OCI-LY7 (cell line): ENCODE measurements at regions not wholly inside any gene's neighbourhood (a gene's known extent, or its start where the extent isn't known, plus 50 kb on each side); places are given as distances from the start of the nearest gene placed in this dataset.

Experiments used
- BruUV-seq: library from RNA; stranded (reverse); fragments of 400-500 nt; replicated peaks from 2 replicates; lab custom pipeline; 2021; lab: Mats Ljungman, UMichigan
- CTCF ChIA-PET: fragments of 300-600 bp; sonication (Branson Sonifier 250); formaldehyde crosslinking; loops from one replicate; lab custom pipeline; 2022; ENCODE audit warnings: antibody characterized with exemption; ENCODE audit not compliant: unreplicated experiment; lab: Charles Lee
- POLR2A ChIA-PET: fragments of 300-600 bp; sonication (Branson Sonifier 250); formaldehyde crosslinking; loops from one replicate; lab custom pipeline; 2022; ENCODE audit warnings: antibody characterized with exemption; lab: Charles Lee
- DNase-seq: peaks from one replicate; pipeline ENCODE4 v3.0.0-alpha.2; 2015; ENCODE audit warnings: low spot score
- H2AFZ ChIP-seq: fragments of 200-600 bp; sonication (generic), shearing (Covaris generic); 2 replicates; pipeline ENCODE4 v1.6.1; 2014; ENCODE audit warnings: mild to moderate bottlenecking, antibody characterized with exemption, low read length, moderate library complexity
- H3K27ac ChIP-seq: fragments of 200-600 bp; sonication (generic); 2 replicates; pipeline ENCODE4 v1.5.1; 2014; ENCODE audit warnings: mixed run types, low read depth, mild to moderate bottlenecking, moderate library complexity, low read length, inconsistent platforms; ENCODE audit not compliant: poor library complexity, severe bottlenecking
- H3K36me3 ChIP-seq: fragments of 200-600 bp; sonication (generic); 2 replicates; pipeline ENCODE4 v1.6.1; 2014; ENCODE audit warnings: mild to moderate bottlenecking, antibody characterized with exemption, low read length, moderate library complexity, mixed read lengths; ENCODE audit not compliant: insufficient read depth
- H3K4me1 ChIP-seq: fragments of 200-600 bp; sonication (generic); 2 replicates; pipeline ENCODE4 v1.5.1; 2014; ENCODE audit warnings: mild to moderate bottlenecking, low read length; ENCODE audit not compliant: insufficient read depth, poor library complexity, severe bottlenecking
- H3K4me2 ChIP-seq: fragments of 200-600 bp; sonication (generic); 2 replicates; pipeline ENCODE4 v1.6.1; 2014; ENCODE audit warnings: mild to moderate bottlenecking, low read length
- H3K4me3 ChIP-seq: fragments of 200-600 bp; sonication (generic); 2 replicates; pipeline ENCODE4 v1.5.1; 2014; ENCODE audit warnings: mild to moderate bottlenecking, low read depth, low read length; ENCODE audit not compliant: poor library complexity, severe bottlenecking
- H3K79me2 ChIP-seq: fragments of 200-600 bp; sonication (generic); 2 replicates; pipeline ENCODE4 v1.6.1; 2016; ENCODE audit warnings: low read depth, mild to moderate bottlenecking, low read length, moderate library complexity, mixed read lengths; ENCODE audit not compliant: insufficient read depth
- H3K9me2 ChIP-seq: fragments of 200-600 bp; sonication (generic); 2 replicates; pipeline ENCODE4 v1.6.1; 2016; ENCODE audit warnings: mild to moderate bottlenecking, low read length, mixed read lengths; ENCODE audit not compliant: insufficient read depth
- H3K9me3 ChIP-seq: fragments of 200-600 bp; sonication (generic); 2 replicates; pipeline ENCODE4 v1.6.1; 2014; ENCODE audit warnings: mild to moderate bottlenecking, mixed run types, low read length, mixed read lengths
- H4K20me1 ChIP-seq: fragments of 200-600 bp; sonication (generic); 2 replicates; pipeline ENCODE4 v1.6.1; 2014; ENCODE audit warnings: mild to moderate bottlenecking, antibody characterized with exemption, low read length, moderate library complexity, mixed read lengths; ENCODE audit not compliant: insufficient read depth
- CTCF ChIP-seq: fragments of 200-600 bp; sonication (generic); conservative IDR thresholded peaks from 2 replicates; pipeline ENCODE4 v1.5.1; 2014; ENCODE audit warnings: mild to moderate bottlenecking, antibody characterized with exemption, low read length, moderate library complexity, mixed read lengths
- EZH2phosphoT487 ChIP-seq: fragments of 200-600 bp; sonication (generic); IDR thresholded peaks from 2 replicates; pipeline ENCODE4 v1.6.1; 2018; ENCODE audit warnings: low read depth, borderline replicate concordance, mild to moderate bottlenecking, mixed run types, antibody characterized with exemption, low read length, moderate library complexity, mixed read lengths
- intact Hi-C: fragments of 100-400 bp; cut with micrococcal nuclease; formaldehyde crosslinking; loops from one replicate; pipeline ENCODE4 v1.10.0; 2022; ENCODE audit not compliant: unreplicated experiment

GRCh38 chr13:34357435-34358232 is 539.7 kb downstream of the RFC3 start:
- CTCF ChIA-PET = no interaction called here
- Histone ChIP-seq H3K36me3 (no peaks in the 10 kb centered on the region), H3K4me2 (no peak overlapping the region), H3K9me2 (no peaks in the 10 kb centered on the region), H2AFZ (no peak overlapping the region), H3K9me3 (no peaks in the 10 kb centered on the region), H3K4me1 (no peaks in the 10 kb centered on the region), H3K27ac (no peak overlapping the region), H4K20me1 (no peaks in the 10 kb centered on the region), H3K4me3 (no peak overlapping the region), H3K79me2 (no peaks in the 10 kb centered on the region)
- TF ChIP-seq EZH2phosphoT487 (no peak), CTCF (no peak)
- POLR2A ChIA-PET = interaction anchor here (0.7 kb wide), 1 partner anchor 12 kb away, joined by 3 read pairs; no protein-coding TSS in a partner anchor
- no peak for DNase-seq
- BruUV-seq = no TSS peak
- intact Hi-C loops = no loop called here

GRCh38 chr13:34358811-34359513 is 541.0 kb downstream of the RFC3 start:
- H3K9me2 ChIP-seq = no peaks in the 10 kb centered on the region
- no peak overlapping the region for H2AFZ ChIP-seq
- H3K79me2 ChIP-seq = no peaks in the 10 kb centered on the region
- no peaks in the 10 kb centered on the region for H3K4me1 ChIP-seq
- ChIA-PET CTCF (no interaction called here), POLR2A (interaction anchor here (0.6 kb wide), 1 partner anchor 645 kb away, joined by 4 read pairs; no protein-coding TSS in a partner anchor)
- H3K4me2 ChIP-seq = no peak overlapping the region
- no peaks in the 10 kb centered on the region for H3K9me3 ChIP-seq
- no peak for DNase-seq
- intact Hi-C loops = no loop called here
- BruUV-seq = no TSS peak
- H3K4me3 ChIP-seq = no peak overlapping the region
- no peaks in the 10 kb centered on the region for H4K20me1 ChIP-seq
- H3K36me3 ChIP-seq = no peaks in the 10 kb centered on the region
- TF ChIP-seq CTCF (no peak), EZH2phosphoT487 (no peak)
- H3K27ac ChIP-seq = no peak overlapping the region

- CTCF ChIA-PET = no interaction called here
- H3K4me1 ChIP-seq = no peaks in the 10 kb centered on the region
- no peaks in the 10 kb centered on the region for H3K9me3 ChIP-seq
- H3K4me2 ChIP-seq = no peak overlapping the region
- no TSS peak for BruUV-seq
- DNase-seq = no peak
- H2AFZ ChIP-seq = no peak overlapping the region
- no peaks in the 10 kb centered on the region for H3K9me2 ChIP-seq
- intact Hi-C loops = no loop called here
- no peak for TF ChIP-seq CTCF
- no peak for TF ChIP-seq EZH2phosphoT487
- H3K36me3 ChIP-seq = no peaks in the 10 kb centered on the region
- no peaks in the 10 kb centered on the region for H3K79me2 ChIP-seq
- H3K4me3 ChIP-seq = no peak overlapping the region
- no peak overlapping the region for H3K27ac ChIP-seq
- POLR2A ChIA-PET = no interaction called here
- no peaks in the 10 kb centered on the region for H4K20me1 ChIP-seq
Observed at GRCh38 chr13:34360702-34361101, 542.8 kb downstream of the RFC3 start.
